GM18502 (cell line): ENCODE measurements at regions not wholly inside any gene's neighbourhood (a gene's known extent, or its start where the extent isn't known, plus 50 kb on each side); places are given as distances from the start of the nearest gene placed in this dataset.

ENCODE experiments used
- ATAC-seq: cut with Tn5 transposase; IDR thresholded peaks from one replicate; pipeline ENCODE4 v1.9.1; 2021; ENCODE audit warnings: mild to moderate bottlenecking; ENCODE audit not compliant: unreplicated experiment, poor library complexity

DNA sequence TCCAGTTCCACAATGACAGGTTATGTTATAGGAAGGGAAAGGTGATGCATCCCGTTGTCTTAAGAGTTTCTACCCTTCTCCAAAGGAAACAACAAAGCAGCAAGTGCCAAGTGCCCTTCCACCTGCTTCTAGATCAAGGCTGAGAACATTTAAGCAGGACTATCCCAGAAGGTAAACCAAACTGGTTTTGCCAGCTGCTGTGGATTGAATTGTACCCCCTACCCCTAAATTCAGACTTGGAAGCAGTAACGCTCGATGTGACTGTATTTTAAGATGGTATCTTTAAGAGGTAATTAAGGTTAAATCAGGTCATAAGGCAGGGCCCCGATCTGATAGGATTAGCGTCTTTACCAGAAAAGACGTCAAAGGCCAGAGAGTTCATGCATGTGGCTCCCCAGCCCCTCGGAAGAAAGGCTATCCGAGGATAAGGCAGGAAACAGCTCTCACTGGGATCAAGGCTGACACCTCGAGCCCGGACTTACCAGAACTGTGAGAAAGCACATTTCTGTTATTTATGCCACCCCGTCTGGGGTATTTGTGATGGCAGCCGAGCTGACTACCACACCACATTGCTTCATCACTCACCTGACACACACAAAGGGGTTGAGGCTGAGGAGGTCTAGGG, 179.1 kb upstream of the RAI14 start:
- no peak for ATAC-seq

DNA sequence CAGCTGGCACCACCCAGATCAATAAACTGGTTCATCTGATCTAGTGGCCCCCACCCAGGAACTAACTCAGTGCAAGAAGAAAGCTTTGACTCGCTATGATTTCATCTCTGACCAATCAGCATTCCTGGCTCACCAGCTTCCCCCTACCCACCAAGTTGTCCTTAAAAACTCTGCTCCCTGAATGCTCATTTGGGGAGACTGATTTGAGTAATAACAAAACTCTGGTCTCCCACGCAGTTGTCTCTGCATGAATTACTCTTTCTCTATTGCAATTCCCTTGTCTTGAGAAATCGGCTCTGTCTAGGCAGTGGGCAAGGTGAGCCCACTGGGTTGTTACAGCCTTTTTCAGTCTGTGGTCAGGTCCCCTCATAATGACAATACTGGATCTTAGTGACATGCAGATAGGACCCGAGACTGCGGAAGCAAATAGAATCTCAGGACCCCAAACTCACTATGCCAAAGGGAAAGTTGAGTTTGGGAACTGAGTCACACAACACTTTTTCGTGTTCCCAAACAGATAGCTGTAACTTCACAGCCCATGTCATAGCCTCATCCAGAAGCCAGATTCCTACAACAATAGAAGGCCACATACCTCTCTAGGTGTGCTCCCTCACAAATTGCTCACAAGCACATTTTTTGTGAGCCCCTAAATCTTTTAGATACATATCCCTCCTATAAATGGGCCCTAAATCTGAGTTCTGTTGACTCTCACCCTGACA, 175.2 kb upstream of the RAI14 start:
- no peak for ATAC-seq

- no peak for ATAC-seq
These were observed 172.6 kb upstream of the RAI14 start for GRCh38 chr5:34483442-34484033.

GRCh38 chr5:34484216-34484920, 171.8 kb upstream of the RAI14 start:
- no peak for ATAC-seq

DNA sequence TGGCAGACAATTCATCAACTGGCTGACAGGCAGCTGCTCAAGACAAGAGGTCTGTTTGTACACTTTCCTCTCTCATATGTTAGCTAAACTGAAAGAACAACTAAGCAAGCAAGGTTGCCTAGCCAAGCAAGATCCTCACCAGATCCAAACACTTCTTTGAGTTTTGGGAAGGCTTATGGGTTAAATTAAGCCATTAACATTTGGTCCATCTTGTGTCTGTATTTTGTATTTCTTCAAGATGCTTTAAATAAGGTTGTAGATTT, 170.4 kb upstream of the RAI14 start:
- ATAC-seq, result no peak

DNA sequence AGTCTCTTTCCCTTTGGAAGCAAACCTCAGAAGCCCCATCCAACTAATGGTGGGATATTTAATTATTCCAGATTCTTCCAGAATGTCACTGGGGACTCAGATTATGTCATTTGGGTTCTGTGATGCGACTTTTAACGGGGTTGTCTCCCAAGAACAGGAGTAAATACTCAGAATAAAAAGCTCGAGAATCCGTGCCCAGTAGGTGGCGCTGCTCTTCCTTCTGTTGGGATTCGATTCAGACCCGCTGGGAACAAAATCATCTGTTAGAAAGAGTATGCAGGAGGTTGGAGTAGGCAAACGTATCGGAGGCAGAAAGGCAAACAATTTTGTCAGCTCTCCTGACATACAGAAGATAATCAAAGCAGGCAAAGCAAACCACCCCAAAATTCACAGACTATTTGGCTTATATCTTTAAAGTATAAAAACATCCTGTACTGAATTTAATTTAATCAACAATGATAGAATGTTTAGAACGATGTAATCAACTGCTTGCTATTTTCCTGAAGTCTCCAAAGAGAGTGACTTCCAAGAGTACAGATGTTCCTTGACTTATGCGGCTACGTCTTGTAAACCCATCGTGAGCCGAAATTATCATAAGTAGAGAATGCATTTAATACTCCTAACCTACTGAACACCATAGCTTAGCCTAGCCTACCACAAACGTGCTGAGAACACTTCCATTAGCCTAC, 169.8 kb upstream of the RAI14 start:
- ATAC-seq, result peak; percentile 71

- no peak for ATAC-seq
These were observed 169.3 kb upstream of the RAI14 start for GRCh38 chr5:34486849-34487158.

- no peak for ATAC-seq
These were observed 168.8 kb upstream of the RAI14 start for GRCh38 chr5:34487159-34487879.

DNA sequence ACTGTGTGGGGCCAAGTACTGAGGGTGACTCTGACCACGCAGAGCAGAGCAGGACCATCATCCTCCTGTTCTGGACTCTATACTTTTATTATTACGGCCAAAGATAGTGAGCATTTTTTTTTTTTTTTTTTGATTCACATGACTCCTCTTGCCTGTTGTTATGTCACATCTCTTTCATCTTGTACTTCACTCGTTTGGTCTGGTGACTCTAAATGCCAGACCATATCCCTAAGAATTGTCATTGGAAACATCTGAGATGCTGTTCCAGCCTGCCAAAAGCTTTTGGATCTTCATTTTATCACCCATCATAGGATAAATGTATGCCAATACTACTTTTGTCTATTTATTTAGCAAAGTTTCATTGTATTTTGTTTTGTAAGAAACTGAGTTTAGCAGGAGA, 168.2 kb upstream of the RAI14 start:
- ATAC-seq, result no peak

GRCh38 chr5:34488984-34489383, 167.1 kb upstream of the RAI14 start:
- no peak for ATAC-seq

- no peak for ATAC-seq
These were observed 165.4 kb upstream of the RAI14 start for GRCh38 chr5:34490506-34491250.

DNA sequence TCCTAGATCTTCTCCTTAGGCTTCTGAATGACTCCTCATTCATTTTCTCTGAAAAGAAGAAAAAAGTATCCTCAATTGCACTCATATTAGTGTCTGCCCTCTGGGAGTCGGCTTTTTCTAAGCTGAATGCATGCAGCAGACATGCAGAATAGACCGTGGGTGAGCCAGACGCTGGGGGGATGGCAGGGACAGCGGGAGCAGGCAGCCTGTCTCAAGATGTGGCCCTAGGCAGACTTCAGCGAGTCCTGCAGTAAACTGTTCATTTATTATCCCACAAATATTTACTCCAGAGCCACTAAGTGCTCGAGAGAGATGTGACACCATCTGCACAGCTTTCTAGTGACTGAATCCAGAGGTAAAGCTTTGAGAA, 164.9 kb upstream of the RAI14 start:
- ATAC-seq, result no peak

DNA sequence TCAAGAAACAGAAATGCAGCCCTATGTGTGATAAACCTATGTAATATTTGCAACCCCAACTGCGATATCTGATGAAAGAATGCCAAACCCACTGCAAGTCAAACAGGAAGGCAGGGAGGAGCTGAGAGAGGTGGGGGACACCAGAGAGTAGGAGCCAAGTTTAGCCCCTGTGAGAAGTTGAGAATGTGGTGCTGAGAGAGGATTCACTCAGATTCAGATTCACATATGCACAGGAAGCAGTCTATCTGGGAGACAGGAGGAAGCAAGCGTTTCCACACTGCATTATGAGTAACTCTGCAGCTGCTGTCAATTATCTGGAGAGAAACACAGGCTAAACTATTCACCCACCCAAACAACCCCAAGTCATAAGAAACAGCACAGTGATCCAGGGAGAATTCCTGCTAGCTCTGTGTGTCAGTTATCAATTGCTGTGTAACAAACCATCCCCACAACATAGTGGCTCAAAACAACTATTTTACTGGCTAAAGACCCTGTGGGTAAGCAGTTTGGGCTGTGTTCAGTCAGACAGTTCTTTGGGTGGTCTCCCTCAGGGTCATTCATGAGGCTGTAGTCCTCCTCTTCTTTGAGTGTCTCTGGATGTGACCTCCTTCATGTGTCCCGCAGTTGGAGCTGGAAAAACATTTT, 161.9 kb upstream of the RAI14 start:
- ATAC-seq, result no peak

DNA sequence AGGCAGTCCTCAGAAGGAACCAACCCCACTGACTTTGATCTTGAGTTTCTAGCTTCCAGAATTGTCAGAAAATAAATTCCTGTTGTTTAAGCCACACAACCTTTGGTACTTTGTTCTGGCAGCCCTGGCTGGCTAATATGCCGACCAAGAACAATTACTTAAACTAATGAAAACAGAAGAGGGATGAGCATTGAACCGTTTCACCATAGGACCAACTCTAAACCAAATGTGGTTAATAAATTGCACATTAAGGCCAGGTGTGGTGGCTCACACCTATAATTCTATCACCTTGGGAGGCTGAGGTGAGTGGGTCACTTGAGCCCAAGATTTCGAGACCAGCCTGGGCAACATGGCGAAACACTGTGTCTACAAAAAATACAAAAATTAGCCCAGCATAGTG, 160.9 kb upstream of the RAI14 start:
- no peak for ATAC-seq

- ATAC-seq, result no peak
These were observed 159.9 kb upstream of the RAI14 start for GRCh38 chr5:34496260-34496691.

GRCh38 chr5:34496701-34497469, 159.2 kb upstream of the RAI14 start:
- ATAC-seq, result no peak

GRCh38 chr5:34497470-34497808, 158.7 kb upstream of the RAI14 start:
- no peak for ATAC-seq

DNA sequence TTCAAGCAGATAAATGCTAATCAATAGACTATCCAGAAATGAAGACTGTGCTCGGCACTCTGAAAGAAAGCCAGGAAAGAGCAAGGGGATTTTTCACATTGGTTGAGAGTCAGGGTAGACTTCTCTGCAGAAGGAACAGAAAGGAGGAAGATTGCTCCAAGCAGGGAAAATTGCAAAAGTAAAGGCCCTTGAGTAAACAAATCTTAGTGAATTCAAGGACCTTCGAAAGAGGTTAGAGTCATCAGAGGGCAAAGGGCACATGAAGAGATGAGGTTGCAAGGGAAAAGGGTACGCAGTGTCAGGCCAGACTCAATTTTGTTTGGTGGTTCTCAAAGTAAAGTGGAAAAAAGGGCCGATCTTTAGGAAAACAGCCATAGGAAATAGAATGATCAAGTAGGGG, 157.6 kb upstream of the RAI14 start:
- ATAC-seq, result no peak
